Stimulated activated CD4-positive, alpha-beta T cell treated with anti-CD3 and anti-CD28 coated beads, Interleukin-2, amount 100 ng/mL, for 24 hours (primary cell): ENCODE measurements at regions not wholly inside any gene's neighbourhood (a gene's known extent, or its start where the extent isn't known, plus 50 kb on each side); places are given as distances from the start of the nearest gene placed in this dataset.

Source experiments
- DNase-seq, 2 donors: peaks; one replicate each; pipeline ENCODE4 v3.0.0-alpha.2; 2020

DNA sequence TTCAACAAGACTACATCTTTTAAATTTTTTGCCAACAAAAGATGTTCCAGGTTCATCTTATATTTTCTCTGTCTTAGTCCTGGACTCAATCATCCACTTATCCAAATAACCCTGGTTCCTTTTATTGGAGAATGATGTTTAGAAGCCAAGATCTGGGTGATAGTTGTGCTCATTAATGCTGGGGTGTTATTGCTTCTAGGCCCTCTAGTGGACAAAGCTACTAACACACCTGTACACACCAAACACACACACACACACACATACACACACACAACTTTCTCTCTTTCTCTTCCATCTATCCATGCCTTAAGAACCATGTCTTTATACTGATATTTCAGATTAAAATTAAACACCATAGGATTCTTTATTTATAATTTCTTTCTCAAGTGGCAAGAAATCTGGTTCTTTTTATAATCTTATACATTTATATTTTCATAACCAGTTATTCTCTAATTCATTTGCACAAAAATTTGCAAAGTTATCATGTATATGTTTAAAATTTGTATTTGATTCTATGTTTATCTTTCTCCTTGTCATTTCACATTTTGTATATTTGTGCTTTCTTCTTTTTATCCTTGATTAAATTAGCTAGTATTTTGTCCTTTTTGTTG lies 179.1 kb upstream of the SMIM23 start:
- no peak for DNase-seq

DNA sequence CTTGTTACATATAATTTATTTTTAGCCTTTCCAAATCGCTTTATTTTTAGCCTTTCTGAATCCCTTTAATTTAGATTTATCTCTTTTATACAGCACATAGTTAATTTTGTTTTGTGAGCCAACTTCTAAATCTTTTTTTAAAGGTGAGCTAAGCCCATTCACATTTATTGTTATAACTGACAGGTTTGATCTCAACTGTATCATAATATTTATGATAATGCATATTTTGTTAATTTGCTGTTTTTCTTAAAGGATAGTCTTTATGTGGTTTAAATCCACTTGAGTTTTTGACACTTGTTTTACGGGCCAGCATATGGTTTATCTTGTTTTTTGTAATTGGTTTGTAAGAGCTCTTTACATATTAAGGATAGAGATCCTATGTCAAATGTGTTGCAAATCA lies 177.8 kb upstream of the SMIM23 start:
- DNase-seq: no peak

DNA sequence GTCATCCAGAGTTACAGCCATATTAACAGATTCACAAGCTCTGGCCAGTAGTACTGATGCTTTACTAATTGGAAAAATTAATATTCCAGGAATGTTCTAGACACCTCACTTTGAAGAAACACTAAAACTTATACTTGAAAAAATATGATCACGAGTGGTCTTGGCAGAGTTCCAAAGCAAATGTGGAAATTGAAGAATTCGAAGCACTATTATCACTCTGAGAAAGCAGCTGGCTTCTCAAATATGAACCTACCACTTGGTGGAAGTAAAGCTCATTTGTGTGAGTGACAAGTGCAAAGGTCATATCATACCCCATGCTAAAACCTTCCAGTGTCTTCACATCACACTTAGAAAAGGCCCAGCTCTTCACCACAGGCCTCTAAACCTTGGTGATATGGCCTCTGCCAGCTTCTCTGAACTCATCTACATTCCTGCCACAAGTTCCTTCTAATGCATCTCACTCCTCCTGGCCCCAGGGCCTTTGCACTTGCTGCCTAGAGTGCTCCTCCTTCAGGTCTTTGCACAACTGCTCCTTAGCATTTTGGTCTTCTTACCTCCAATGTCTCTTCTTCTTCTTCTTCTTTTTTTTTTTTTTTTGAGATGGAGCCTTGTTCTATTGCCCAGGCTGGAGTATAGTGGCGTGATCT lies 175.7 kb upstream of the SMIM23 start:
- no peak for DNase-seq

DNA sequence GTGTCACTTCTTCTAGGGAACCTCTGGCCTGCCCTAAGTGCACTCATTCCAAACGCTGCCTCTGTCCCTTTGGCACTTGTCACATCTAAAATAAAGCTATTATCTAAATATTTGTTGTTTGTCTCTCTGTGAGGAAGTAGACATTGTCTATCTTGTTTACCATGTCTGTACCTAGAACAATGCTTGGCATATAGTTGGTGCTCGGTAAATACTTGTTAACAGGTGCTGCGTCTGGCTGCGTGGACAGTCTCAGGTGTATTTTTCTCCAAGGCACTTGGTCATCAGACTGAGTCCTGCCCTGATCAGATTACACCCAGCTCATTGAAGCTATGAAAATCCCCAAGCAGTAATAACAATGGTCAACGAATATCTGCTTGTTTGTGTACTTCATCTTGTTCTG lies 174.9 kb upstream of the SMIM23 start:
- no peak for DNase-seq

DNA sequence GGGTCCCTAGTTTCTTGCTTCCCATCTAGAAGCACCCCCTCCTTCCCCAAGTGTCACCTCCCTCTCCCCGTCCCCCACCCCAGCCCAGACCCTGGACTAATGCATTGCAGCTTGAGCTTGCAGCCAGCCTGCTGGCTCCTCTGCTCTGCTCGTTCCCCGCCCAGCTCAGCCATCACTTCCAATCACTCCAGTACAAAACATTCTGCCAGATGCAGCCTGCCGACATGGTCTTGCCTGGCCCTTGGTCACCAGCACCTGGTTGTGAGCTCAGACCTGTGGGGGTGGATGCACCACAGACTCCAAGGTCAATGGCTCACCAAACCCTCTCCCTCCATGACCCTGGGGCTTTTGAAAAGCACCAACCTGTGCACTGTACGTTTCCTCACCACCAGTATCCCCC lies 172.9 kb upstream of the SMIM23 start:
- DNase-seq: no peak

DNA sequence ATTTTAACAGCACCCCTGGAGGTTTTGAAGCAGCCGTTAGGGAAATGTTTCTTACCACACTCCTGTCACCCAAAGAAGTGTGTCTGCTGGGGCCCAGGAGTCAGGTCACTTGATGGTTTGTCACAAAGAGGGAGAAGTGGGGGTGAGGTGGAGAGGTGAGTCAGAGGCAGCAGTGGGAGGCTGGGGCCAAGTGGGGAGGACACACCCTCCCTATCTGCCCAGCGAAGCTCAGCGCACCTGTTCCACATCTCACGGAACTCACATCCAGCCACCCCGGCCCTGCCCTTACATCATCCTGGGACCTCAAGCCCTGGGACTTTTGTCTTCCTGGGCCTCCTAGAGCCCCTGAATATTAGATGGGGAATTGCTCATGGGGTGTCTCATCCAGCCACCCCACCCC lies 171.1 kb upstream of the SMIM23 start:
- DNase-seq: no peak

DNA sequence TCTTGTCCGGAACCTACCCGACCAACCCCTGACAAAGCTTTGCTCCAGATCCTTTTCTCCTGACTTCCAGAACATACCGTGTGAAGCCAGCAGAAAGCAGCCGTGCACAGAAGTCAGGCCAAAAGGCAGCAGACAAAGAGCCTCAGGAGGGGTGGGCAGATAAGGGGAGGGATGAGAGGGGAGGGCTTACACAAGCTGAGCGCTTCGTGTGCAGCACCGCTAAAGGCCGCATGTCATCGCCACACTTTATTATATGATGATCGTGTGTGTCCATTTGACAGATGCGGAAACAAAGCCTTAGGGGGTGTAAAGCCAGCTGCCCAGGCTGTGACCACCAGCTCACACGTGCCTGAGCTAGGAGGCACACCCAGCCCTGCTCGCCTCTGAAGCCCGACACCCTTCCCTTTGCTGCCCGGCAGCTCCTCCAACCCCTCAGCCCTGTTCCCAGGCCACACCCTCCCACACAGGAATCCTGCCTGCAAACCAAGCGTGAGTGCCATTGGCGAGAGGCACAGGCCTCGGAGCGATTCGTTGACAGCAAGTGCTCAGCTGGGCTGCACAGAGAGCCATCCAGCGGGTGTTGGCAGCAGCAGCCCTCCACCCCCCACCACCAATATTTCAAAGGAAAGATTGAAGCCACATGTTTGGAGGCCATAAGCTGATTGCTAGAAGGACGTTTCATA lies 170.5 kb upstream of the SMIM23 start:
- DNase-seq: no peak

DNA sequence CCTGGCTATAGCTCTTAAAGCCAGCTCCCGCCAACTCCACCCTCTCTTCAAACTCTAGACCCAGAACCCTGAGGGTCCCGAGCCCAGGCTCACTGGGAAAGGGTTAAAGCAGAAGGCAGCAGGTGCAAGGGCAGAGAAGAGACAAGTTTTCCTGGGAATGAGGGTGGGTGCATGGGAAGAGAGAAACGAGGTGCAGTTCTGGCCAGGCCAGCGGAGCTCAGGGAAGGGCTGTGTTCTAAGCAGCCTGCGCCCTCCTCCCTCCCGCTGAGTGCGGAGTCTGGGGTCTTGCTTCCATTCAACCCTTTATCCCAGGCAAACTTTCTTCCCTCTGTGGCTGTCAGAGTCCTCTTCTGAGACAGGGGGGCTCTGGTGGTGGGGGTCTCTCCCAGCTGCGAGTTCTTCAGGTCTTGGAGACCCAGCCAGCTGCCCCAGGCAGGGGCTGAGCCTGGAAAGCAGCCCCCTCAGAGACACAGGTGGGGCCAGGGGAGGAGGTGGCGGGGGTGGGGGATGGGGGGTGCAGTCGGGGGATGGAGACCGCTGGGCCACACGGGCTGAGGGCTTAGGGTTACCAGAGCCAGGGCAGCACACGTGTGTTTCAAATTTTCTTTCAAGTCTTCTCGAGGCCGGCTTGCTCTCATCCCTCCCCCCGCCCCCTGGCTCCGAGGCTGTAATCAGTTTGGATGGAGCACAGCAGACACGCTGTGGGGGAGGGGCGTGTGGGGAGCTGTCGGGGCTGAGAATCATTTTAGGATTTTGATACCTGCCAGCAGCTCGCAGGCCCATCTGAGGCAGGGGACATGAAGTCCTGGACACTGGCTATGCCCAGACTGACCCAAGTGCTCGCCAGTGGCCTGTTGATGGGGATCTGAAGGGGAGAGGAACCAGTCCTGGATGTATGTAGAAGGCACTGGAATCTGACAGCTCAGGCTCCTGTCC lies 169.6 kb upstream of the SMIM23 start:
- no peak for DNase-seq

DNA sequence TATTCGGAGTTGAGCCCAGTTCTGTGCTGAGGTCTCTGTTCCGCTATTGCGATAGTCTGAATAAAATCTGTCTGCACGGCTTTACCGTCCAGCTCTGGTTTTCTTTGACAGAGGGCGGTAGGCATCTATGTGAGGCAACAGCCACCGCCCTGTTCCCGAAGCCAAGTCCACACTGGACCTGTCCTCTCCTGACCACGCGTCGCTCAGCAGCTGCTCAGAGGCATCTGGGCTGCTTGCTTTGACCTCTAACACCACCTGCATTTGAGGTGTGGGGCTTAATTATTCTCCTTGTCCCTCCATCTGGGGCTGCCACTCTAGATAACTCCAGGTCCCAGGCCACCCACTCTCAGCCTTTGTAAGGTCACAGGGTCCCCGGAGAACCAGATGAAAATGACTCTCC lies 168.4 kb upstream of the SMIM23 start:
- DNase-seq: no peak

DNA sequence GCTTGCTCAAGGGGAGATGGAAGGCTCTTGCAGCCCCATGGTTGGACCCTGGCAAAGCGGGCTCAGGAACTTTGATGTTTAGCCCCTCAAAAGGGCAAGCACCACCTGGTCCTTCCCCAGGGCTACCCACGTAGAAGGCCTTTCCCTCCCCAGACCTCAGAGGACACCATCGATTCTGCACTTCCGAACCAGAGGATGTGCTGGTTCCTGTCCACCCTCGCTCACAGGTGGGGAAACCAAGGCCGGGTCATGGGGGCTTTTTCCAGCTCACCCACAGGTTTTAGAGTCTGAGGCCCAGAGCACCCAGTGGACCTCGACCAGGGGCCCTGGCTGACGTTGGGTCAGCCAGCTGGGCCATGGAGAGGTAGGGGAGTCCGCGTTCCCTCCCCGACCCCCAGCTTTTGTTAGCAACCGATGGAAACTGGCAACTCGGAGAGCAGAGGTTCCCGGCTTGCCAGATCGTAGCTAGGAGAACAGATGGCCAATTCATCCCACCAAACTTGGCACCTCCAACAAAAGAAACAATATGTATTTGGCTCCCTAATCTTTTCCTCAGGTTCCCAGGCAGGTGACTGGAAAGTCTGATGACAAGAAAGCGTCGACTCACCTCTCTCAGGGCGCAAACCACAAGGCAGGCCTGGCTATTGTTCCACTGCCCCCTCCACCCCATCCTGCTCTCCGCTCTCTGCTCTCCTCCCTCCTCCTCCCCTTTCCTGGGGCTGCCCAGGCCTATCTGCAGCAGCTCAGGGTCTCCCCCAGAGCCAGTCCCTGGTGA lies 167.6 kb upstream of the SMIM23 start:
- no peak for DNase-seq

DNA sequence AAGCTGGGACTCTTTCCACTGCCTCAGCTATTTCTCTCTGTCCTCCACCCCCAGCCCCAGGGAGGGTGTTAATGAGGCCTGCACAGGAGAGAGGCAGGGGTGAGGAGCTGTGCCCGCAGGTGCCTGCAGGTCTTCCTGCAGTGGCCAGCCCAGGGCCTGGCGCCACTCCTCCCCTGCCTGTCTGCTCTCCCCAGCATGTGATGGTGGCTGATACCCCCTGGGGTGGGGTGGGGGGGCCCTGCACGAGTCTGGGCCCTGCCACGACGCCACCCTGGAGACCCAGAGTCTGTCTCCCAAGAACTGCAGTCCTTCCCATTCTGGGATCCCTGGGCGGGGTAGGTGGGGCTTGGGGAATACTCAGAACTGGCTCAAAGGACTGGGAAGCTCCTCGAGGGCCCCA lies 166.4 kb upstream of the SMIM23 start:
- DNase-seq: no peak

DNA sequence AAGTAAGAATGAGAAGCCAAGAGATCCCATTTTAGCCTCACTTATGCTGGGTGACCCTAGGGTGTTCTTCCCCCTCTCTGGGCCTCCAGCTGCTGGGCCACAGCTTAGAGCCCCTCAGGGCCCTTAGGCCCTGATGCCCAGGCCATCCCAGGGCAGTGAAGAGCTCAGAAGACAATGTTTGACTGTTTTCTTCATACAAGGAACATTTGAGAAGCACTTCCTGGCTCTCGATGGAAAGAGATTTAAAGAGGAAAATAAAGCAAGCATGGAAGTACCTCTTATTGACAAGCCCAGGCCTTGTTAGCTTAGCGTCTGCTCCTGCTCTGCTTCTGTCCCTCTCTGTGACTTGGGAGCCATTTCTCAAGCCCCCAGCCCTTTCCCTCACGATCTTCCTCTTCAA lies 165.9 kb upstream of the SMIM23 start:
- DNase-seq: no peak

DNA sequence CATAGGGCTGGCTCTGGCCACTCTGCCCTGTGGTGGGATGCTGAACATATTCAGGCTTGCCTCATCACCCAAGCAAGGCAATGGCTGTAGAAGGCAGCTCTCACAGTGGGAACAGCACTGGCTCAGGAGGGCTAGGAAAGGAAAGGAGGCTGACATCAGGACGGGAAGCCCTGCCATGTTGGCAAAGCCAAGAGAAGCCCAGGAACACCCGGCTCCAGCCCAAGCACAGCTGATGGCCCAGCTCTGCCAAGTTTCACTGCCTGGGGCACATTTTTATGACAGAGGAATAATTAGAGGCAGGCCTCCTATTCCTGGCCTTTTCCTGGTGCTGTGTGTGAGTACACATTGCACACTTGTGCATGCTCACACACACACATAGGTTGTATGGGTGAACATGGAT lies 163.6 kb upstream of the SMIM23 start:
- DNase-seq: no peak

DNA sequence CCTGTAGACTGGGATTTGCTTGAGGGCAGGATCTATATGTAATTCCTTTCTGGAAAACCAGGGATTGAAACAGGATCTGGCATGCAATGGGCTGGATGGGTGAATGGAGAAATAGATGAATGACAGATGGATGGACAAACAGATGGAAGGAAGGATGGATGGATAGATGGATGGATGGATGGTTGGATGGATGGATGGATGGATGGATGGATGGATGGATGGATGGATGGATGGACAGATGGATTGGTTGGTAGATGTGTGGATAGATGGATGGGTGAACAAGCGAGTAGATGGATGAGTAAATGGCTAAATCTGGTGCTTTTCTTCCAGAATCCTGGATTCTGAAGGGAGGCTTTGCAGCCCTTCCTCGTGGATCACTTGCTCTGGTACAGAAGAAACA lies 162.5 kb upstream of the SMIM23 start:
- no peak for DNase-seq

DNA sequence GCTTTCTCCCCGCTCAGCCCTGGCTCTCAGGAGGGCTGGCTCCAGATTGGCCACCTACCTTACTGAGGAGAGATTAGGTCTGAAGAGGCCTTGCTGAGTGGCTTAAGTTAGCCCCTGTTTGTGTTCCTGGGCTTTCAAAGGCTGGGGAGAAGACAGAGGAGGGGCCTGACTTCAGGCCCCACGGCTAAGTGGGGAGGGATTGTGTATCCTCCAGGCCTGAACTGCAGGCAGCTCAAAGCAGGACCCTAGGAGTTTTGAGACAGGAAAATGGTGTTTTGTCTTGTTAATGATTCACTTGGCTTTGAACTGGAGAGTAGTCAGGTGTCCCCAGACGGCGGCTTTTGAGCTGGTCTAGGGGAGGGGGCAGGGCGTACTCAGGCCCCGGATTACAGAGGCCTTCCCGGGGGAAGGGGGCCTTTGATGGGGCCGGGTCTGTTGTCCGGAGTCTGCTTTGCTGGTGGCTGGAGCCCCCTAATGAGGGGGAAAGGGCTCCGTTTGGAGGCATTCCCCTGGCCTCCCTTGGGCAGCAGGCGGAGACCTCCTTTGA lies 162.0 kb upstream of the SMIM23 start:
- no peak for DNase-seq

DNA sequence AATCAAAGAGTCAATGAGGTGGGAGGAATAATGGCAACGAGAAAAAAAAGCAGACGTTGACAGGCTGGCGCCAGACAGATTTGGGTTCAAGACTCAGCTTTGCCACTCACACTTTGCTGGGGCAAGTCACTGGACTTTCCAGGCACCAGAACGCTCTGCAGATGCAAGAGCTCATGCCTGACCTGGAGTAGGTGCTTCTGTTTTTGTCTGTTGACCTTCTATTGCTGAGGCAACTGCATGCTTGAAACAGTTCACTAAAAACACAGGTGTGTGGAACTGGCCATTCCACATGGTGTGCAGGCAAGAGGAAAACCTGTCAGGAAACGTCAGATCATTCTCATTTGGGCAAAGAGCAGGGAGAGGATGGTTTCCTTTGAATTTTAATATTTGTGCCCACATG lies 161.2 kb upstream of the SMIM23 start:
- no peak for DNase-seq

DNA sequence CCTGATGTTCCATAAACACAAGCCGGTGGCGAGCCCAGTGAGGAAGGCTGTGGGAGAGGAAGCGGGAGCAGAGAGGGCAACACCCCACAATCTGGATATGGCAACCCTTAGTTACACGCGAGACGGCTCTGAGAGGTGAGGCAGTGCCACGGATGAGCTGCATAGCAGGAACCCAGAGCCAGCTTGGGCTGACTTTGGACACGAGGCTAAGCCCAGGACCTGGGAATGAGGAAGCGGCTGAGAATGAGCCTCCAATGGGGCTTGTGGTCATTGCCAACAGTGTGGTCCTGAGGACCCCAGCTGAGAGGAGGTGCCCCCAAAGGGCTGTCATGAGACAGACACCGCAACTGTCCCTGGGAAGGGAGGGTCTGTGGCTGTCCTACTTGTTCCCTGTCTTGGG lies 160.0 kb upstream of the SMIM23 start:
- DNase-seq: no peak

DNA sequence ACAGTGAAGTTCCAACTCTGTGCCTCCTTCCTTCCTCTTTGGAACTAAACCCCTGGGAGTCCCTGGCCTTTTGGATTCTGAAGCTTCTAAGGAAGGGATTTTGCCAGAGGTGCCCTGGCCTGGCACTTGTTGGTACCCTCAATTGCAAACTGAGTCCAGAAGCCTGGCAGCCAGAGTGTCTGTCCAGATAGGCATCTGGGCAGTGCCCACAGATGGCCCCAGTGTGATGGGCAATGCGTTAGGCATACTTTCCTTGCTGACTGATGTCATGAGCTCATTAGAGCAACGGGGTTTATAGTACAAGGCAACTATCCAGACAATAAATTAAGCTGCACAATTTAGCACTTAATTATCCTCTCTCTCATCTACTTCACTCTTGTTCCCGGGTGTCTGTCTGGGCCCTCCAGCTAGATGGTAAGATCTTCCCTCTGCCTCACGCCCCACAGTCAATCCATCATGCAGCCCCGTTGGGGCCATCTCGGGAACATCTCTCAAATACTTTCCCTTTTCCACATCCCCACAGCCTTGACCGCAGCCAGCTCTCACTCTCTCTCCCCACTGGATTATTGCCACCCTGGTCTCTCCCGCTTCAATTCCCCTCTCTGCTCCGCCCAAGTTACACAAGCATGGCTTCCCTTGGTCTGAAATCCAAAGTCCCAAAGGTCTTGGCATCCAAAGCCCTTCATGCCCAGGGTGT lies 157.5 kb upstream of the SMIM23 start:
- DNase-seq: no peak

DNA sequence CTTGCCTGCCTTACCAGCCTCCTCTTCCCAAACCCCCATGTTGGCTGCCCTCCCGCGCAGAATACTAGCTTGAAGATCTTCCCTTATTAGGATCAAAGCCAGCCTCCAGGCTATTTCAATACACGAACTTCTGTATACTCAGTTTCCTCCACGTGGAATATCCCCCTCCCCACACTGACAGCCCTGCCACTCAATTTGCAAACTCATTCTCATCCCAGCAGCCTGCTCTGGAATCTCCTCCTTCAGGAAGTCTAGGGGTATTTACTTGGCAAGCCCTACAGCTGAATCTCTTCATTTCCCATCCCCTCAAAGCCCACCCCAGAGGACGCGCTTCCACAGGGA lies 157.0 kb upstream of the SMIM23 start:
- DNase-seq: no peak

DNA sequence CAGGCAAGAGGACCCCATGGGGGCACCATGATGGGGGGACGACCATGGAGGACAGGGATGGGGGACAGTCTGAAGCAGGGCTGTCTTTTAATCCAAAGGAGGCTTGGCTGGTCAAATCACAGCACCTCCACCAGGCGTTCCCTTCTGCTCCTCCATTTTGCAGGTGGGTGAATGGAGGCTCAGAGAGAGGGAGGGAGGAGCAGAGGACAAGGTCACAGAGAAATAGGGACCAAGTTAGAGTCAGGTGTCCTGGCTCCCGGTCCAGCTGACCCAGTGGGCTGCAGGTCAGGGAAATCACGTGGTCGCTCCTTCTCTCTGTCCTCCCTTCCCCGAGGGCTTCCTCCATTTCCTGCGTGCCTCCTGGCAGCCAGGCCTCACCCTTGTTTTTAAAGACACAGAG lies 156.4 kb upstream of the SMIM23 start:
- no peak for DNase-seq

DNA sequence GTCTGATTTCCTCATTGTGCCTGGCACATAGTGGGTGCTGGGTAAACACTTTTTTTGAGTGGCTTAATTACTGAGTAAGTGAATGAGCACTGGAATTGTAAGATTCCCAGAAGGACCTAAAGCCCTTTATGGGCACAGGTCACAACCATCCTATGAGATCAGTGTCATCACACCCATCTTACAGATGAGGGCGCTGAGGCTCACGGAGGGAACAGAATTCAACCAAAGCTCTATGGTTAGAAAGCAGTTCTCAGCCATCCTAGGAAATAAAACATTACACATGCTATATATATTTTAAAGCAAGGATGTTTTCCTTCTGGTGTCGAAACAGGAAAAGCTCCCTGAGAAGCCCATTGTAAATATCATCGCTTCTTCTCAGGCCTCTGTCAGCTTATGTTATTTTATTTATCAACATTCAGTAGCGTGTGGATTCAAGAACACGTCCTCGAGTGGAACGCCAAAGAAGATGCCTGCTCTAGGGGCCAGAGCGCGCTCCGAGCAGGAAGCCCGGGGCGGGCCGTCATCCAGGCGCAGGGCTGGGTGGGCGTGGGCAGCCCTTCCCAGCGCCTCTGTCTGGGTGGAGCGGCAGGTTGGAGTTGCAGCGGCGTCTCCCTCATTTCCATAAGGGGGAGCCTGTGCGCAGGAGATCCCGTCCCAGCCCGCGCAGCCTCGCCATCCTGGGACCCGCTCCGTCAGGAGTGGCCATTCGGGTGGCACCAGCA lies 155.8 kb upstream of the SMIM23 start:
- peak in 1 of 2 donors; percentile 33 for DNase-seq
